Uterus (tissue), 3 donors: ENCODE measurements at regions not wholly inside any gene's neighbourhood (a gene's known extent, or its start where the extent isn't known, plus 50 kb on each side); places are given as distances from the start of the nearest gene placed in this dataset.

Experiments used
- DNase-seq, 2 donors: peaks; one replicate each; pipeline ENCODE4 v3.0.0-alpha.2; 2019 to 2020
- H3K27ac ChIP-seq, 2 donors: fragments of 200-600 bp; sonication (generic); 1 replicate in 1 of 2; 2 replicates in 1 of 2; pipeline ENCODE4 v1.5.1; 2016 to 2018
- H3K27me3 ChIP-seq, 2 donors: fragments of 200-600 bp; sonication (generic); one replicate each; pipeline ENCODE4 v1.5.1; 2018 to 2019; ENCODE audit warnings: control low read depth in 1 of 2
- H3K36me3 ChIP-seq, 2 donors: fragments of 200-600 bp; sonication (generic); one replicate each; pipeline ENCODE4 v1.5.1; 2019; ENCODE audit warnings: control low read depth in 1 of 2
- H3K4me1 ChIP-seq, 2 donors: fragments of 200-600 bp; sonication (generic); one replicate each; pipeline ENCODE4 v1.5.1; 2018 to 2019; ENCODE audit warnings: control low read depth in 1 of 2
- H3K4me3 ChIP-seq, 2 donors: fragments of 200-600 bp; sonication (generic); 1 replicate in 1 of 2; 2 replicates in 1 of 2; pipeline ENCODE4 v1.5.1; 2018 to 2019; ENCODE audit warnings: mild to moderate bottlenecking in 1 of 2
- H3K9me3 ChIP-seq, 2 donors: fragments of 200-600 bp; sonication (generic); one replicate each; pipeline ENCODE4 v1.5.1; 2019; ENCODE audit warnings: control low read depth in 1 of 2
- CTCF ChIP-seq, 4 experiments: fragments of 200-600 bp in 2 of 4; fragments of 450-650 bp in 2 of 4; sonication (generic) in 2 of 4; IDR thresholded peaks; one replicate each; pipeline ENCODE4 v1.5.1; 2016 to 2019; ENCODE audit warnings: antibody characterized with exemption in 4 of 4, mild to moderate bottlenecking in 2 of 4, moderate library complexity in 1 of 4
- POLR2A ChIP-seq, 2 donors: fragments of 450-650 bp; IDR thresholded peaks; one replicate each; pipeline ENCODE4 v1.6.1; 2016; ENCODE audit warnings: antibody characterized with exemption in 2 of 2, mild to moderate bottlenecking in 1 of 2, moderate library complexity in 1 of 2
- intact Hi-C: fragments of 100-400 bp; cut with DNase I; formaldehyde crosslinking; loops from one replicate; pipeline ENCODE4 v1.15.1; 2023; ENCODE audit warnings: low total_unique reads
- donor health status: DM: yes; HTN: yes; CAD: no.

- peak; percentile 4 to 5 for DNase-seq
- intact Hi-C loops = no loop called here
- H3K9me3 ChIP-seq = no peaks in the 10 kb centered on the region
Measured at GRCh38 chr9:135328485-135329417, 150.8 kb upstream of the PPP1R26 start.

DNA sequence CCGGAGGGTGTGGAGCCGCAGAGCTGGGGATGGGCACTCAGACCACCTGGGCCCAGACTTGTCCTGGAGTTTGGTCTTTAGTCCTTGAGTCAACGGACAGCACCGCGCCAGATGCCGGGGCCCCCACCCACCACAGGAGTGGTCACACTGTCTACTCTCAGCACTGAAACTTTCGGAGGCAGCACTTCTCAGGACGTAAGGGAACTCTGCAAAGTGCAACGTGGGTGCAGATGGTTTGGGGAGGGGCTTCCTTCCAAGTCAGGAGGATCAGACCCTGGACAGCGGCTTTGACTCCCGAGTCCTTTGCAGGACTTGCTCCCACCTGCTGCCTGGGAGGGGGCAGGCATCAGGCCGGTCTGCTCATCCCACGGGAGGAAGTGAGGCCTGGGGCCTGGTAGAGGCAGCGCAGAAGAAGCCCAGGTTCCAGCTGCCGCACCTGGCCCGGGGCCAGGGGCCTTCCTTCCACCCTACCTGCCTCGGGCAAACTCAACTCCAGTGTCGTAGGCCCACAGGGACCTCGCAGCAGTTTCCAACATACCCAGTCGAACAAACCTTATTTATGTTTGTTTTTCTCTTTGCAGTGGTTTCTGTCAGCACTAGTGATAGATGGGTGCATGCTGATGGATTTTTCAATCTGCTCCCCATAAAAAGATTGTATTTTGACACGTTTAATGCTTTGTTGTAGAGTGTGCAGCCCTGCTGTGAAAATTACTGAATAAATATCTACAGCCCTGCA, 149.8 kb upstream of the PPP1R26 start:
- Histone ChIP-seq H3K27ac (no peak overlapping the region), H3K27me3 (no peaks in the 10 kb centered on the region)
- TF ChIP-seq POLR2A (IDR thresholded peaks at IDR 0.05) = no peak
- no peak for TF ChIP-seq CTCF (IDR thresholded peaks at IDR 0.05)

More at GRCh38 chr9:135328485-135329417, 150.8 kb upstream of the PPP1R26 start:
- Histone ChIP-seq H3K4me3 (no peak overlapping the region), H3K27ac (no peak overlapping the region), H3K27me3 (no peaks in the 10 kb centered on the region), H3K36me3 (no peaks in the 10 kb centered on the region), H3K4me1 (no peaks in the 10 kb centered on the region)
- TF ChIP-seq CTCF (IDR thresholded peaks at IDR 0.05) = no peak
- no peak for TF ChIP-seq POLR2A (IDR thresholded peaks at IDR 0.05)

DNA sequence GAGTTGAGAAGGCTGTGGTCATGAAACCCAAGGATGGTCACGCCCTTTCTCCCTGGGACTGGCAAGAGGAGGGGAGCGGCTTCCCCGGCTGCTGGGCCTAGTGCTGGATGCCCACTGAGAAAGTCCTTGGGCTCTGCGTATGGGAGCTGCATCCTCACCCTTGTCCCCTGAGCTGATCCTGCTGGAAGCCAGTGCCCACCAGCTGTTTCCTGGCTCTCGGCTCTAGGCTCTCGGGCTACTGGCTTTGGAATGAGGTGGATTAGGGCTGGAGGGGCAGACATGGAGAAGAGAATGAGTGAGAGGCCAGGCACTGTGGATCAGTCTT, 149.3 kb upstream of the PPP1R26 start:
- no peaks in the 10 kb centered on the region for H3K27me3 ChIP-seq
- intact Hi-C loops = no loop called here
- DNase-seq = peak in 1 of 2 donors; percentile 4
- H3K36me3 ChIP-seq = no peaks in the 10 kb centered on the region
- no peak for TF ChIP-seq CTCF (IDR thresholded peaks at IDR 0.05)
- no peak for TF ChIP-seq POLR2A (IDR thresholded peaks at IDR 0.05)
- no peak overlapping the region for H3K4me3 ChIP-seq
- H3K4me1 ChIP-seq = no peaks in the 10 kb centered on the region
- no peaks in the 10 kb centered on the region for H3K9me3 ChIP-seq
- H3K27ac ChIP-seq = no peak overlapping the region

More for the DNA sequence above, 149.8 kb upstream of the PPP1R26 start:
- Histone ChIP-seq H3K4me3 (no peak overlapping the region), H3K36me3 (no peaks in the 10 kb centered on the region), H3K4me1 (no peaks in the 10 kb centered on the region), H3K9me3 (no peaks in the 10 kb centered on the region)
- peak; percentile 4 to 9 for DNase-seq
- intact Hi-C loops = no loop called here

DNA sequence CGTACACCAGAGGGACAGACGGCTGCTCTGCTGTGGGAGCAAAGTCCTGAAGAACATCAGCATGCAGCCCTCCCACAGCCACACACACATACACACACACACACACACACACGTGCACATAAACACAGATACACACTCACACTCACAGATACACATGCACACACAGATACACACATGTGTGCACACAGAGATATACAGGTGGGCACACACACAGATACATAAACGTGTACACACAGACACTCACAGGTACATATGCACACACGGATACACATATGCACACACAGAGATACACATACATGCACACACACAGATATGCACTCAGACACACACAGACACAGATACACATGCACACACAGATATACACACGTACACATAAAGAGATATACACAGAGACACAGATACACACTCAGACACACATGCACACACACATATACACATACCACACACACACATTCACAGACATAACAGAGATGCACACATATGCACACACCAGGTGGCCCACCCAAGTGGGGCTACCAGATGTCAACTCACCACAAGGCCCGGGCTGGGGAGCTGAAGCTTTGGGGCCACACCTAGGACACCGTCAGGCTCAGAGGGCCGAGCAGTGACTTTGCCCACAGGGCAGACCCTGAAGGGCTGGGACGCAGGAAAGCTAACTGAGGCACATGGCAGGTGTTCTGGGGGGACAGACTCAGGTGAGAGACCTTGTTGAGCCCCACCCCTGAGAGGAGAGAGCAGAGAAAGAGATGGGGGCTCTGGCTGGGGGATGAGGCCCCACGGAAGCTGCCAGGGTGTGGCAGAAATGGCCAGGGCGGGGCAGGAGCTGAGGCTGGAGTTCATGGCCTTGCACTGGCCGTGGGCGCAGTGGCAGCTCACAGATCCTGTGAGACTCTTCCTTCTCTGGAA, 148.6 kb upstream of the PPP1R26 start:
- Histone ChIP-seq H3K4me3 (no peak overlapping the region), H3K36me3 (no peaks in the 10 kb centered on the region), H3K27me3 (no peaks in the 10 kb centered on the region), H3K27ac (no peak overlapping the region), H3K4me1 (no peaks in the 10 kb centered on the region), H3K9me3 (no peaks in the 10 kb centered on the region)
- TF ChIP-seq CTCF (IDR thresholded peaks at IDR 0.05) = no peak
- TF ChIP-seq POLR2A (IDR thresholded peaks at IDR 0.05) = no peak
- intact Hi-C loops = no loop called here
- peak in 1 of 2 donors; percentile 1 for DNase-seq
